CD4-positive, alpha-beta T cell treated with Interleukin-21 for 1 hour (primary cell): ENCODE measurements at regions not wholly inside any gene's neighbourhood (a gene's known extent, or its start where the extent isn't known, plus 50 kb on each side); places are given as distances from the start of the nearest gene placed in this dataset.
"Not testable (repeated sequence)": the region's sequence is repeated elsewhere in the genome, so short reads cannot be mapped to it uniquely, and the experiment has no call there.

Source experiments
- DNase-seq: peaks from one replicate; pipeline ENCODE4 v3.0.0-alpha.2; 2020

DNA sequence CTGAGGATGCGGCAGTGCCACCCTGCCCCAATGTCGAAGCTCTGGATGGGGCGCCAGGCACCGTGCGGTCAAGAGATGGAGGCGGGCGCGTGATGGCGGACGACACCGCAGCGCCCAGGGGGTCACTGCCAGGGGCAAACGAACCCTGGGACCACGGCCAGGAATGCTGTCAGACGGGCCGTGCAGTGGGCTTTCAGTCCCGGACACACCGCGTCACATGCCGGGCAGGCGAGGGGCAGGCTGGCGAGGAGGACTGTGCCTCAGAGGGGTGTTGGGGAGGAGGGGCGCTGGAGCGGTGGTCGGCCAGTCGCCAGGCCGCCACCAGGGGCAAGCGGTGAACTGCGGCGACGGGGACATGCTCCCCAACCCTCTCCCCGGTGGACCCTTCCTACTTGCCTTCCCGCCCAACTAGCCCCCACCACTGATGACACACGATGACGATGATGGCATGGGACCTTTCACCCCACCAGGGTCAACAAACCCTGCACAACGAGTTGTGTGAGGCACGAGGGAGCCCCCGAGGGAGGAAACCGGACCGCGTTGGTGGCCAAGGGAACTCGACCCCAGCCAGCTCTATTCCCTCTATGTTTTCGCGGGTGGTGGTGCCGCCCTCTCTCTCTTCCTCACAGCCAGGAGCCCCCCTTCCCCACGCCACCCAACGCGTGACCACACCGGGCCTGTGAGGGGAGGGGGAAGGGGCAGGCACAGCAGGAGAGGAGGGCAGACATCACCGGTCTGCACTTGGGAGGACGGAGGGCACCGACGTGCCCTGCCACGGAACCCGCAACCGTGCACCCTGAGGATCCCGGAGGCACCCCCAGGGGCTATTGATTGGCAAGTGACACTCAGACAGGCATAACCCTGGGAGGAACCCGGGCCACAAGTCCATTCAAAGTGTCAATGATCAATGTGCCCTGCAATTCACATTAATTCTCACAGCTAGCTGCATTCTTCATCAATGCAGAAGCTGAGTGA, 1960.9 kb upstream of the DEFB115 start:
- DNase-seq: no peak

DNA sequence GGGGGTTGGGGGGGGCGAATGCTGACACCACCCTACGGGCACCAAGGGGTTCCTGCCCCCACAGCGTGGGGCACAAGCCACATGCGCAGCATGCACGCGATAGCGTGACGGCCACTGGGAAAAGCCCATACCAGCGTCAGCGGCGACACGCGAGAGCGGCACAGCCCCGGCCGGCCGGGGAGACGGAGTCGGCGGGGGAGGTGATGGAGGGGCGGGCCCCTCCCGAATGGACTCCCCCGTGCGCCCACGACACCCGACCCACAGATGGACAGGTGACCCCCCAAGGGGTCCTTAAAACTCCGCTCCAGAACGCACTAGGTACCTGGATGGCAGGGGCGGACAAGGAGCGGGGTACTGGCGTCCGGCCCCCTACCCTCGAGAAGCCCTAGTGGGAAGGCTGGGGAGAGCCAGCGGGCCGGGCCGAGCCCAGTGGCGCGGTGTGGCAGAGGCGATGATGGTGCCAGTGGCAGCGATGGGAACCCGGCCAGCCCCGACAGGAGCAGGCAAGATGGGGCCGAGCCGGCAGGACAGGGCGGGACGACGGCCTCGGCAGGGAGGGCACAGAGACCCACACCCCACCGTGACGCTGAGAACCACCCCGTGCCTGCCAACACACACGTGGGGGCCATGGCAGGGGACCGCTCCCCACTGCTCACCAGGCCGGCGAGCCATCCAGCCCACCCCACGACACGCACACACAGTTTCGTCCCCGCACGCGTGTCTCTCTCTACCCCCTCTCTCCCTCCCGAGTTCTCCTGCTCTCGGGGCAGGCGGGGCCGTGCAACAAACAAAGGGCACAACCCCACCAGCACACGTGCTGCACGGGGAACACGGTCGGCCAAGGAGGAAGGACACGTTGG, 1959.8 kb upstream of the DEFB115 start:
- no peak for DNase-seq

DNA sequence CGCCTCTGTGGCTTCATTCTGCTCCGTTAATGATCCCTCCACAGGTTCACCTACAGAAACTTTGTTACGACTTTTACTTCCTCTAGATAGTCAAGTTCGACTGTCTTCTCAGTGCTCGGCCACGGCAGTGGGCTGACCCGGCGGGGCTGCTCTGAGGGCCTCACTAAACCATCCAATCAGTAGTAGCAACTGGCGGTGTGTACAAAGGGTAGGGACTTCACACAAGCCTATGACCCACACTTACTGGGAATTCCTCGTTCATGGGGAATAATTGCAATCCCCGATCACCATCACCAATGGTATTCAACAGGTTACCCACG, 1959.2 kb upstream of the DEFB115 start:
- DNase-seq: no peak

DNA sequence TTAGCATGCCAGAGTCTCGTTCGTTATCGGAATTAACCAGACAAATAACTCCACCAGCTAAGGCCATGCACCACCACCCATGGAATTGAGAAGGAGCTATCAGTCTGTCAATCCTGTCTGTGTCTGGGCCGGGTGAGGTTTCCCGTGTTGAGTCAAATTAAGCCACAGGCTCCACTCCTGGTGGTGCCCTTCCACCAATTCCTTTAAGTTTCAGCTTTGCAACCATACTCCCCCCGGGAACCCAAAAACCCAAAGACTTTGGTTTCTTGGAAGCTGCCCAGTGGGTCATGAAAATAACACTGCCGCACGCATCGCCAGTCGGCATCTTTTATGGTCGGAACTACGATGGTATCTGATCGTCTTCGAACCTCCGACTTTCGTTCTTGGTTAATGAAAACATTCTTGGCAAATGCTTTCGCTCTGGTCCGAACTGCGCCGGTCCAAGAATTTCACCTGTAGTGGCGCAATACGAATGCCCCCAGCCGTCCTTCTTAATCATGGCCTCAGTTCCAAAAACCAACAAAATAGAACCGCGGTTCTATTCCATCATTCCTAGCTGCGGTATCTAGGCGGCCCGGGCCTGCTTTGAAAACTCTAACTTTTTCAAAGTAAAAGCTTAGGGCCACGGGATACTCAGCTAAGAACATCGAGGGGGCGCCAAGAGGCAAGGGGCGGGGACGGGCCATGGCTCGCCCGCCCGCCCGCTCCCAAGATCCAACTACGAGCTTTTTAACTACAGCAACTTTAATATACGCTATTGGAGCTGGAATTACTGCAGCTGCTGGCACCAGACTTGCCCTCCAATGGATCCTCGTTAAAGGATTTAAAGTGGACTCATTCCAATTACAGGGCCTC, 1958.5 kb upstream of the DEFB115 start:
- no peak for DNase-seq

DNA sequence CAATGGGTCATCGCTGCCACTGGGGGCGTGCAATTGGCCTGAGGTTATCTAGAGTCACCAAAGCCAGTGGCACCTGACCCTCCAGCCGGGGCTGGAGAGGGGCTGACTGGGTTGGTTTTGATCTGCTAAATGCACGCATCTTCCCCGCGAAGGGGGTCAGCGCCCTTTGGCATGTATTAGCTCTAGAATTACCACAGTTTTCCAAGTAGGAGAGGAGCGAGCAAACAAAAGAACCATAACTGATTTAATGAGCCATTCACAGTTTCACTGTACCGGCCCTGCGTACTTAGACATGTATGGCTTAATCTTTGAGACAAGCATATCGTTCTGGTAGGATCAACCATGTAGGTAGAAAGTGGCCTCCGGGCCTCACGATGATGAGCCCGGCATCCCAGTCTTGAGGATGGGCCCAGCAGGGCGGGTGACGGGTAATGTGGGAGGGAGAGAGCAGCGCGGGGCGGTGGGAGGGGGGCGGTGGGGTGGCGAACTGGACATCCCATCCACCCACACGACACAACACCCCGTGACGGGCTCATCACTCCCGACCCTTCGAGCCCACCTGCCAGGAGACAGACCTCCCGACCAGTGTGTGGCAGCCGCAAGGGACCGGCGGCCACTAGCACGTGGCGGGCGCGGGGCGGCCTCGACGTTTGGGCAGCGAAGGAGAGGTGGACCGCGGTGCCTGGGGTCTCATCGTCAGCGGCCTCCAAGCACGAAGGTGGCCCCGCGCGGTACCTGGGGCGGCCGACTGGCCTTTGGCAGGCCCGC, 1957.5 kb upstream of the DEFB115 start:
- DNase-seq: no peak

DNA sequence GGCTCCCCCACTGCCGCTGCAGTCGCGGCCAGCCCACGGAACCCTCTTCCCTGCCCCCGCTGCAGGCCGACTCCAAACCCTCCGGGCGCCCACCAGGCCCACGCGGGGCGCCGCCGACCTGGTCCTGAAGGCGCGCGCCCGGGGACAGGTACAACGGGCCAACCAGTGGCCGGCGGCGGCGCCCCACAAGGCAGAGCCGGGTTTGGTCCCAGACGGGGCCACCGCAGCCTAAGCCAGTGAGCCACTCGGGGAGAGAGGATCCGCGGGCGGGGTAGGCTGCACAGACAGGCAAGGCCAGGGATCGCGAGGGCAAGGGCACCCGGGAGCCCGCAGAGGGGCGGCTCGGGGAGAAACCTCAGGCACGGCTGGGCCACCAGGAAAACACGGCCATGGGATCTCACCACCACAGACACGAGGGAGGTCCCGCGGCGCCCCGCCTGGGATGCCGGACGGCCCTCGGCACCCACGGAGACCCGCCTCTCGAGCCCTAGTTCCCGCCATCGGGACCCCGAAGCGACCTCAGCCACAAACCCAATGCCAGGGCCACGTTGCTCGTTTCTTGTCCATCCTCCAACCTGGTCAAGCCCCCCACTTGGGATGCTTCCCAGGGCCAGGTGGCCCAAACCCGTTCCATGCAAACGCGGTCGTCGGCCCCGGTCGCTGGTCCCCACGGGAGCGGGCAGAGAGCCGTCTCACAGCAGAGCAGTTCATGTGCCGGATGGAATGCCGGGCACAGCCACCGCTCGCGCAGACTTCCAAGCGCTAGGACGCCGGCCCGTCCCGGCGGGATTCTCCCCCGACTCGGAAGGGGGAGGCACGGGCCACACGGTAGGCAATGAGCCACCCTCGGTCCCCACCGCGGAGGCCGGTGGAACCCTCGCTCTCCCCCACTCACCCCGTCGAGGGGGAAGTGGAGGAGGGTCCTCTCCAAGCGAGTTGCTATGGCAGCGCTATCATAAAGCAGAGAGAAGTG, 1956.6 kb upstream of the DEFB115 start:
- DNase-seq: no peak

DNA sequence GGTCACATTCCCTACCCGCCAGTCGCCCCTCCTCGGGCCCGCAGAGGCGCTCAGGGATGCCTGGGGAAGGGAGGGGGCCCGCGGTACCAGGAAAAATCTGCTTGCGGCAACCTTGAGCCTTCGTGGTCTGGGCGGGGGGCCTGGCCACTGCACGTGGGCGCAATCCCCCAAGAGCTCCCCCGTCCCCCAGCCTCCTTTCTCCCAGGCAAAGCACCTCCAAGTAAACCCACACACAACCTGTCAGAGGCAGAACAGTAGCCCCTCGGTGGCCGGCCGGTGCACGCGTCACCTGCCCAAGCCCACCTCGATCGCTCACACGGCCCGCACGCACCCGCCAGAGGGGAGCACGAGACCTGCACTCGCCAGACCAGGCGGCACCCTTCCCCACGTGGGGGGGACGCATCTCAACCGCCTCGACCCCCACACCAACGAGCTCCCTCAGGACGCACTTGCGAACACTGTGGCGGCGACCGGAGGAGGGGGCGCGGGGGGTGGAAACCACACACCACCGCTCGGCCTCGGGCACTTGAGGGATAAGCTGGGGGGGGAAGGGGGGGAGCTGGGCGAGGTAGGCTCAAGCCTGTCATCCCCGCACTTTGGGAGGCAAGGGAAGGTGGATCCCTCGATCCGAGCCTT, 1955.7 kb upstream of the DEFB115 start:
- DNase-seq: no peak

DNA sequence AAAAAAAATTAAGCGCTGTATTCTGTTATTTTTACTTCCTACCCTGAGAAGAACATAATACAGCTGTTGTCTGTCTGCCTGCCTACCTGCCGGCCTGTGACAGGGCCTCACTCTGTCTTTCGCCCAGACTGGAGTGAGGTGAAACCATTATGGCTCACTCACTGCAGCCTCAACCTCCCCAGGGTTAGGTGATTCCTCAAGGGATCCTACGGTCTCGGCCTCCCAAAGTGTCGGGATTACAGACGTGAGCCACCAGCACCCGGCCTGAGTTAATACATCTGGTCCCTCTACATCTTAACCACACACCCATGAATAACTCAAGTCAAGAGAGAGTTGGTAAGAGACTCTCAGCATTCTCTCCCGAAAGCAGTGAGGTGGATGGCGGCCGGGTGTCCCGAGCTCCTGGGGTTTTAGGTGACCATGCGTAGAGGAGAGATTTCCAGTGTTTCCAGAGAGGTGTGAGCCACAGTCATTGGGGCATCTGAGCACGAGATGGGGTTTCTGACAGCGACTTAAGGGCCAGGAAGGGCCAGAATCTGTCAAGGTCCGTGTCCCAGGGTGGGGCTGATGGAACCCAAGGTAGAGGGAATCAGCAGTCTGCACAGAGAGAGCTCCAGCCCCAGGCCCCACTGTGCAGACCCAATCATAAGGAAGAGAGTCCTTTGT, 1954.4 kb upstream of the DEFB115 start:
- no peak for DNase-seq

DNA sequence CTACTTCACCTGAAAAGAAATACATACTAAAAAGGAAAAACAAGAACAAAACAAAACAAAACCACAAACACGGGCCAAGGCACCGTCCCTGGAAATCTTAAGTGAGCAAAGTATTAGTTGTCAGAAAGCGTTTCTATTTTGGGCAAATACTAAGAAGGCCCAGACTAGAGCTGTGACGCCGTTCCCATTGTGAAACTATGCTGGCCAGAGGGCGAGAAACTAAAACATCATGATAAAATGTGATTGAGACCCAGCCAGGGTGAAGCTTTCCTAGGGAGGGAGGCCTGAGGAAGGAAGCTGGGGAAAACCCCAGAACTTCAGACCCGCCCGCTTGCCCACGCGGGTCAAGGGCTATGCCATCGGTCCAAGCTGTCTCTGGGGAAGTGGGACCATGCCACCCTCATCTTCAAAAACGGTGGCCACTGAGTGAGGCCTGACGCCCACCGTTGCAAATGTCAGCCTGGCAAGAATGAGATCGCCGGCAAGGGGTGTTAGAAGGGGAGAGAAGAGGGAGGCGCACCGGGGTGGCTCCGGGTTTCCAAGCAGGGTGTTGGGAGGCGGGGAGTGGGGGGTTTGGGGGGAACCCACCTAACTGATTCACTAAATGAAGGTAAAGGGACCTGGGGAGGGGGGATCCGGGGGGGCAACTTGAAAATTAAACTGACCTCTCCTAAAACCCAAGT, 1950.9 kb upstream of the DEFB115 start:
- DNase-seq: peak; percentile 23

DNA sequence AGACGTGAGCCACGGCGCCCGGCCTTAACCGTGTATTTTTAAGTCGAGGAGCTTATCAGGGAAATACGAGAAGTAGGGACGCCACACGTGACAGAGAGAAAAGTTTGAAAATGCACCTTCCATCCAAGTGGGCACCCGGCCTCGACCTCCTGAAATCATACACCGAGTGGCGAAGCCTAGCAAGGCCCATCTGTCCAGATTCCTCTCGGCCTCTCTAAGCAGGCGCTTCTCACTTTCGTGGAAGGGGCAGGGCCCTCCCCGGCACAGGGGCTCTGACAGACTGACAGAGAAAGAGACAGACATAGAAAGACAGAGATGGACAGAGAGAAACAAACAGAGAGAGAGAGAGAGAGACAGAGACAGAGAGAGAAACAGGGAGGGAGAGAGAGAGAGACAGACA, 1950.0 kb upstream of the DEFB115 start:
- not testable (repeated sequence) for DNase-seq

DNA sequence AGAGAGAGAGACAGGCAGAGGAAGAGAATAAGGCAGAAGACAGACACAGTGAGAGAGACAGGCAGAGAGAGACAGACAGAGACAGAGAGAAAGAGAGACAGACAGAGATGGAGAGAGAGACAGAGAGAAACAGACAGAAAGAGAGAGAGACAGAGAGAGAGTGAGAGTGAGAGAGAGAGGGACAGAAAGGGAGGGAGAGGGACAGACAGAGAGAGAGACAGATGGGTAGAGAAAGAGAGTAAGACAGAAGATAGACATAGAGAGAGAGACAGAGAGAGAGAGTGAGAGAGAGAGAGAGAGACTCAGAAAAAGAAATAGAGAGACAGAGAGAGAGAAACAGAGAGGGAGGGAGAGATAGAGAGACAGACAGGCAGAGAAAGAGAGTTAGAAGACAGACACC, 1948.5 kb upstream of the DEFB115 start:
- DNase-seq: not testable (repeated sequence)

DNA sequence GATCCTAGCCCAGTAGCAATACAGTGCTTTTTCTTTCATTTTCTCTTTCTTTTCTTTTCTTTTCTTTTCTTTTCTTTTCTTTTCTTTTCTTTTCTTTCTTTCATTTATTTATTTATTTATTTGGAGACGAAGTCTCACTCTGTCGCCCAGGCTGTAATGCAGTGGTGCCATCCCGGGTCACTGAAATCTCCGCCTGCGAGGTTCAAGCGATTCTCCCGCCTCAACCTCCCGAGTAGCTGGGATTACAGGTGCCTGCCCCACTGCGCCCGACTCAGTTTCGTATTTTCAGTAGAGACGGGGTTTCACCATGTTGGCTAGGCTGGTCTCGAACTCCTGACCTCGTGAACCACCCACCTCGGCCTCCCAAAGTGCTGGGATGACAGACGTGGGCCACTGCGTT, 1948.0 kb upstream of the DEFB115 start:
- DNase-seq: not testable (repeated sequence)

DNA sequence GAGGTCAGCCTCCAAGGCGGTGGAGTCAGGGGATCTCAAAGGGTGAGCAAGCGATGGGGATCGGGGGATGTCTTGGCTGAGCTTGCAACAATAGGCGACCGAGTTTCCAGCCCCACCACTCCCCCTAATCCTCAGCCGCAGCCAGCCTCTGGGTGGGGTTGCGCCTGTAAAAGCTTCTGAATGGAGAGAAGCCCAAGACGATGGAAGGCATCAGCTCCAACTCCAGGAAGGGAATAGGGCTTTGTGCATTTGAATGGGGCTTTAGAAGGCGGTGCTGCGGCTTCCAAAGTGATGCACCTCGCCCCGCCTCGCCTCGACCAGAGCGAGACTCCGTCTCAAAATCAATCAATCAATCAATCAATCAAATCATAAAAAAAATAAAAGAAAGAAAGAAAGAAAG, 1946.4 kb upstream of the DEFB115 start:
- DNase-seq: not testable (repeated sequence)

DNA sequence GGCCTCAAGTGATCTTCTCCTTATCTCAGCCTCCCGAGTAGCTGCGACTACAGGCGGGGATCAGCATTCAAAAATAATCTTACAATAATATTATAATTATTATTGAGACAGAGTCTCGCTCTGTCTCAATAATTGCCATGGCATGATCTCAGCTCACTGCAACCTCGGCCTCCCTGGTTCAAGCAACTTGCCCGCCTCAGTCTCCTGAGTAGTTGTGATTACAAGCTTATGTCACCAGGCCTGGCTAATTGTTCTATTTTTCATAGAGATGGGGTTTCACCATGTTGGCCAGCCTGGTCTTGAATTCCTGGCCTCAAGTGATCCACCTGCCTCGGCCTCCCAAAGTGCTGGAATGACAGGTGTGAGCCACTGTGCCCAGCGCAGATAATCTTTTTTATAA, 1944.8 kb upstream of the DEFB115 start:
- not testable (repeated sequence) for DNase-seq

DNA sequence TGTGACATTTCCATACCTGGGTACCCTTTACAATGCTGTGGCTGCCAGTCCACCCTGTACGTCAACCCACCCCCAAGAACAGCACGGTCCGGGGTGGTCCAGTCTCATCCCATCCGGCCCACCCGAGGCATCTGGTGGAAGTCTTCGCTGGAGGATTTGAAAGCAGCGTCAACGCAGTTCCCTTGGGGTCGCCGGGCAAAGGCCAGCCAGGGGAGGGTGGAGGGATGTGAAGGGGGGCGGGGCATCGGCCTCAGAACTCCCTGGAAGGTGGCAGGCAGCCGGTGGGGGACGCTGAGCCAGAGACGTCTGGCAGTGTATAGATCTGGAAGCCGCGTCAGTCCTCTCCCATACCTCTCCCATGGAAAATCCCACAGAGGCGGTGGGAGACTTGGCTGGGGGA, 1944.0 kb upstream of the DEFB115 start:
- no peak for DNase-seq

DNA sequence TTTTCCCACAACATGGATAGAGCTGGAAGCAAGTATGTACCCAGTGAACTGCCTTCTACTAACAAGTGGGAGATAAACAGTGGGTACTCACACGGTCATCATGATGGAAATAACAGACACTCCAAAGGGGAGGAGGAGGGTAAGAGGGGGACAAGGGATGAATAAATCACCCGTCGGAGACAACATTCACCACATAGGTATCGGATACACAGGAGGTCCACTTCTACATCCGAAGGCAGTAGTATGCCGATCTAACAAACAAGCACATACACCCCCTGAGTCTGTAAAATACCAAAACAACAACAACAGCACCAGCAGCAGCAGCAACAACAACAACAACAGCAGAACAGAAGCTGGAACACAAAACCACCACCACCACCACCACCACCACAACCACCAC, 1943.2 kb upstream of the DEFB115 start:
- no peak for DNase-seq

DNA sequence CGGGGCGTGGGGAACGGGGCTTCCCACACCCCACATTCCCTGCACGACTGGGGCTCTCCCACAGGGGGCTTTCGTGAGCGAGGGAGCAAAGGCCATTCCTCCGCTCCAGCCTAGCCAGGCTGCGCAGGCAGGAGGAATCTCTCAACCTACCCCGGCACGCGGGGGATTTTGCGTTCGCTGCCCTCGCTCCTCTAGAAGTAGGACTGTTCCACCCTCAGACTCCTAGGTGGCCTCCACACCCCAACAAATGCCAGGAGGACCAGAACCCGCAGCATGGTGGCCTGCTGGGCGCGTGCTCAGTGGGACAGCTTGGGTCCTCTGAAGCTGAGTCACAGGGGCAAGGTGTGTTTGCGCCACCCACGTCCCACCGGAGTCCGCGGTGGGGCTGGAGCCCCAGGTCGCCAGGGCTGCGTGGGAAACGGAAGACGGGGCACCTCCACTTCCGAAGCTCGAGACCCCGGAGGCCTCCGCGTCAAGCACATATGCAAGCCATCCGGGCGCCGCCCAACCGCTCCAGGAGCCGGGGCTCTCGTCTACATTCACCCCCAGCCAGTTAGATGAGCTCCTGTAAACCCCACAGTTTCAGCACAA, 1938.5 kb upstream of the DEFB115 start:
- no peak for DNase-seq

DNA sequence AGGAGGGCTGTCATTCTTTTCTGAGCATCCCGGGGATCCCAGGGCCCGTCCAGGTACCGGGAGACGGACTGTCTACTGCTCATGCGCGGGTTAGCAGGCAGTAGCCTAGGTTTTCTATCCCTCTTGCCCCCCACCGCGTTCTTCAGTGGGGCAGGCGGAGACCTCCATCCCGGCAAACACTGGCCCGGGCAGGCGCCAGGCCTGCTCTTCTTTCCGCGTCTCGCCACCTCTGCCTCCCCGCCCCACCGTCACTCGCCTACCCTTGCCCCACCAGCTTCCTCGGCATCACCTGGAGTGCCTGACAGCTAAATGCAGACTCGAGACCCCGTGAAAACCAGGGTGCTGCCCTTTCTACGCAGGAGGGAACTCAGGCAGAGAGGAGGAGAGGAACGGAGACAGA, 1937.7 kb upstream of the DEFB115 start:
- DNase-seq: no peak
